GM23338 (cell line): ENCODE measurements at regions not wholly inside any gene's neighbourhood (a gene's known extent, or its start where the extent isn't known, plus 50 kb on each side); places are given as distances from the start of the nearest gene placed in this dataset.

Experiments used
- JUNB ChIP-seq: IDR thresholded peaks from one replicate; pipeline ENCODE4 v1.6.1; 2016; ENCODE audit warnings: antibody characterized with exemption; ENCODE audit not compliant: unreplicated experiment
- NANOG ChIP-seq: IDR thresholded peaks from 2 replicates; pipeline ENCODE4 v1.6.1; 2016; ENCODE audit warnings: antibody characterized with exemption, borderline replicate concordance
- POLR2AphosphoS5 ChIP-seq: IDR thresholded peaks from 2 replicates; pipeline ENCODE4 v1.6.1; 2016; ENCODE audit warnings: antibody characterized with exemption, low read depth
- ZNF331 ChIP-seq: fragments of 250-450 bp; sonication (Bioruptor Pico); IDR thresholded peaks from 2 replicates; pipeline ENCODE4 v1.5.0; 2020; ENCODE audit warnings: low read depth, mild to moderate bottlenecking, moderate library complexity
- TF ChIP-seq, protein P1 (sequence below): fragments of 250-450 bp; sonication (Bioruptor Pico); IDR thresholded peaks from 2 replicates; pipeline ENCODE4 v1.5.0; 2020; ENCODE audit warnings: mild to moderate bottlenecking, moderate library complexity
- TF ChIP-seq, protein P2 (sequence below): IDR thresholded peaks from one replicate; pipeline ENCODE4 v1.6.1; 2018; ENCODE audit warnings: antibody characterized with exemption; ENCODE audit not compliant: unreplicated experiment

GRCh38 chr4:125758438-125758837 lies 443.7 kb downstream of the FAT4 start (continued):
- TF ChIP-seq, protein P1, sequence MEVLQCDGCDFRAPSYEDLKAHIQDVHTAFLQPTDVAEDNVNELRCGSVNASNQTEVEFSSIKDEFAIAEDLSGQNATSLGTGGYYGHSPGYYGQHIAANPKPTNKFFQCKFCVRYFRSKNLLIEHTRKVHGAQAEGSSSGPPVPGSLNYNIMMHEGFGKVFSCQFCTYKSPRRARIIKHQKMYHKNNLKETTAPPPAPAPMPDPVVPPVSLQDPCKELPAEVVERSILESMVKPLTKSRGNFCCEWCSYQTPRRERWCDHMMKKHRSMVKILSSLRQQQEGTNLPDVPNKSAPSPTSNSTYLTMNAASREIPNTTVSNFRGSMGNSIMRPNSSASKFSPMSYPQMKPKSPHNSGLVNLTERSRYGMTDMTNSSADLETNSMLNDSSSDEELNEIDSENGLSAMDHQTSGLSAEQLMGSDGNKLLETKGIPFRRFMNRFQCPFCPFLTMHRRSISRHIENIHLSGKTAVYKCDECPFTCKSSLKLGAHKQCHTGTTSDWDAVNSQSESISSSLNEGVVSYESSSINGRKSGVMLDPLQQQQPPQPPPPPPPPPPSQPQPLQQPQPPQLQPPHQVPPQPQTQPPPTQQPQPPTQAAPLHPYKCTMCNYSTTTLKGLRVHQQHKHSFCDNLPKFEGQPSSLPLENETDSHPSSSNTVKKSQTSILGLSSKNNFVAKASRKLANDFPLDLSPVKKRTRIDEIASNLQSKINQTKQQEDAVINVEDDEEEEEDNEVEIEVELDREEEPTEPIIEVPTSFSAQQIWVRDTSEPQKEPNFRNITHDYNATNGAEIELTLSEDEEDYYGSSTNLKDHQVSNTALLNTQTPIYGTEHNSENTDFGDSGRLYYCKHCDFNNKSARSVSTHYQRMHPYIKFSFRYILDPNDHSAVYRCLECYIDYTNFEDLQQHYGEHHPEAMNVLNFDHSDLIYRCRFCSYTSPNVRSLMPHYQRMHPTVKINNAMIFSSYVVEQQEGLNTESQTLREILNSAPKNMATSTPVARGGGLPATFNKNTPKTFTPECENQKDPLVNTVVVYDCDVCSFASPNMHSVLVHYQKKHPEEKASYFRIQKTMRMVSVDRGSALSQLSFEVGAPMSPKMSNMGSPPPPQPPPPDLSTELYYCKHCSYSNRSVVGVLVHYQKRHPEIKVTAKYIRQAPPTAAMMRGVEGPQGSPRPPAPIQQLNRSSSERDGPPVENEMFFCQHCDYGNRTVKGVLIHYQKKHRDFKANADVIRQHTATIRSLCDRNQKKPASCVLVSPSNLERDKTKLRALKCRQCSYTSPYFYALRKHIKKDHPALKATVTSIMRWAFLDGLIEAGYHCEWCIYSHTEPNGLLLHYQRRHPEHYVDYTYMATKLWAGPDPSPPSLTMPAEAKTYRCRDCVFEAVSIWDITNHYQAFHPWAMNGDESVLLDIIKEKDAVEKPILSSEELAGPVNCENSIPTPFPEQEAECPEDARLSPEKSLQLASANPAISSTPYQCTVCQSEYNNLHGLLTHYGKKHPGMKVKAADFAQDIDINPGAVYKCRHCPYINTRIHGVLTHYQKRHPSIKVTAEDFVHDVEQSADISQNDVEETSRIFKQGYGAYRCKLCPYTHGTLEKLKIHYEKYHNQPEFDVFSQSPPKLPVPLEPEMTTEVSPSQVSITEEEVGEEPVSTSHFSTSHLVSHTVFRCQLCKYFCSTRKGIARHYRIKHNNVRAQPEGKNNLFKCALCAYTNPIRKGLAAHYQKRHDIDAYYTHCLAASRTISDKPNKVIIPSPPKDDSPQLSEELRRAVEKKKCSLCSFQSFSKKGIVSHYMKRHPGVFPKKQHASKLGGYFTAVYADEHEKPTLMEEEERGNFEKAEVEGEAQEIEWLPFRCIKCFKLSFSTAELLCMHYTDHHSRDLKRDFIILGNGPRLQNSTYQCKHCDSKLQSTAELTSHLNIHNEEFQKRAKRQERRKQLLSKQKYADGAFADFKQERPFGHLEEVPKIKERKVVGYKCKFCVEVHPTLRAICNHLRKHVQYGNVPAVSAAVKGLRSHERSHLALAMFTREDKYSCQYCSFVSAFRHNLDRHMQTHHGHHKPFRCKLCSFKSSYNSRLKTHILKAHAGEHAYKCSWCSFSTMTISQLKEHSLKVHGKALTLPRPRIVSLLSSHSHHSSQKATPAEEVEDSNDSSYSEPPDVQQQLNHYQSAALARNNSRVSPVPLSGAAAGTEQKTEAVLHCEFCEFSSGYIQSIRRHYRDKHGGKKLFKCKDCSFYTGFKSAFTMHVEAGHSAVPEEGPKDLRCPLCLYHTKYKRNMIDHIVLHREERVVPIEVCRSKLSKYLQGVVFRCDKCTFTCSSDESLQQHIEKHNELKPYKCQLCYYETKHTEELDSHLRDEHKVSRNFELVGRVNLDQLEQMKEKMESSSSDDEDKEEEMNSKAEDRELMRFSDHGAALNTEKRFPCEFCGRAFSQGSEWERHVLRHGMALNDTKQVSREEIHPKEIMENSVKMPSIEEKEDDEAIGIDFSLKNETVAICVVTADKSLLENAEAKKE (CRISPR knock-in tag) = no peak
- TF ChIP-seq JUNB (no peak), NANOG (no peak), POLR2AphosphoS5 (no peak), ZNF331 (CRISPR knock-in tag) (no peak)
- TF ChIP-seq, protein P2, sequence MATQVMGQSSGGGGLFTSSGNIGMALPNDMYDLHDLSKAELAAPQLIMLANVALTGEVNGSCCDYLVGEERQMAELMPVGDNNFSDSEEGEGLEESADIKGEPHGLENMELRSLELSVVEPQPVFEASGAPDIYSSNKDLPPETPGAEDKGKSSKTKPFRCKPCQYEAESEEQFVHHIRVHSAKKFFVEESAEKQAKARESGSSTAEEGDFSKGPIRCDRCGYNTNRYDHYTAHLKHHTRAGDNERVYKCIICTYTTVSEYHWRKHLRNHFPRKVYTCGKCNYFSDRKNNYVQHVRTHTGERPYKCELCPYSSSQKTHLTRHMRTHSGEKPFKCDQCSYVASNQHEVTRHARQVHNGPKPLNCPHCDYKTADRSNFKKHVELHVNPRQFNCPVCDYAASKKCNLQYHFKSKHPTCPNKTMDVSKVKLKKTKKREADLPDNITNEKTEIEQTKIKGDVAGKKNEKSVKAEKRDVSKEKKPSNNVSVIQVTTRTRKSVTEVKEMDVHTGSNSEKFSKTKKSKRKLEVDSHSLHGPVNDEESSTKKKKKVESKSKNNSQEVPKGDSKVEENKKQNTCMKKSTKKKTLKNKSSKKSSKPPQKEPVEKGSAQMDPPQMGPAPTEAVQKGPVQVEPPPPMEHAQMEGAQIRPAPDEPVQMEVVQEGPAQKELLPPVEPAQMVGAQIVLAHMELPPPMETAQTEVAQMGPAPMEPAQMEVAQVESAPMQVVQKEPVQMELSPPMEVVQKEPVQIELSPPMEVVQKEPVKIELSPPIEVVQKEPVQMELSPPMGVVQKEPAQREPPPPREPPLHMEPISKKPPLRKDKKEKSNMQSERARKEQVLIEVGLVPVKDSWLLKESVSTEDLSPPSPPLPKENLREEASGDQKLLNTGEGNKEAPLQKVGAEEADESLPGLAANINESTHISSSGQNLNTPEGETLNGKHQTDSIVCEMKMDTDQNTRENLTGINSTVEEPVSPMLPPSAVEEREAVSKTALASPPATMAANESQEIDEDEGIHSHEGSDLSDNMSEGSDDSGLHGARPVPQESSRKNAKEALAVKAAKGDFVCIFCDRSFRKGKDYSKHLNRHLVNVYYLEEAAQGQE = no peak
